PC-3 (cell line): ENCODE measurements at regions not wholly inside any gene's neighbourhood (a gene's known extent, or its start where the extent isn't known, plus 50 kb on each side); places are given as distances from the start of the nearest gene placed in this dataset.

Experiments
- CTCF ChIP-seq: fragments of 300-600 bp; sonication (generic); conservative IDR thresholded peaks from 2 replicates; pipeline ENCODE4 v1.5.1; 2017; ENCODE audit warnings: antibody characterized with exemption, low read depth, mild to moderate bottlenecking, low read length
- EZH2 ChIP-seq: fragments of 300-600 bp; sonication (generic); IDR thresholded peaks from one replicate; pipeline ENCODE4 v1.6.1; 2017; ENCODE audit warnings: antibody characterized with exemption, mild to moderate bottlenecking, low read length; ENCODE audit not compliant: unreplicated experiment
- EZH2phosphoT487 ChIP-seq: fragments of 300-600 bp; sonication (generic); IDR thresholded peaks from 2 replicates; pipeline ENCODE4 v1.6.1; 2018; ENCODE audit warnings: mild to moderate bottlenecking, antibody characterized with exemption, low read length, borderline replicate concordance

GRCh38 chr5:31062902-31063580 lies 130.4 kb upstream of the CDH6 start:
- TF ChIP-seq CTCF: no peak
- TF ChIP-seq EZH2: no peak
- TF ChIP-seq EZH2phosphoT487: no peak
